MG63 (cell line): ENCODE measurements at regions not wholly inside any gene's neighbourhood (a gene's known extent, or its start where the extent isn't known, plus 50 kb on each side); places are given as distances from the start of the nearest gene placed in this dataset.
"Not testable (repeated sequence)": the region's sequence is repeated elsewhere in the genome, so short reads cannot be mapped to it uniquely, and the experiment has no call there.

Experiments used
- DNase-seq: peaks from one replicate; pipeline ENCODE4 v3.0.0-alpha.2; 2020
- H3K27me3 ChIP-seq: fragments of 250-450 bp; sonication (Bioruptor Pico); 2 replicates; pipeline ENCODE4 v1.5.1; 2020; ENCODE audit warnings: mild to moderate bottlenecking, moderate library complexity
- H3K36me3 ChIP-seq: fragments of 250-450 bp; sonication (Bioruptor Pico); 2 replicates; pipeline ENCODE4 v1.5.1; 2020; ENCODE audit warnings: mild to moderate bottlenecking, moderate library complexity
- H3K4me3 ChIP-seq: fragments of 250-450 bp; sonication (Bioruptor Pico); 2 replicates; pipeline ENCODE4 v1.5.1; 2020; ENCODE audit warnings: mild to moderate bottlenecking, moderate library complexity
- H3K9me3 ChIP-seq: fragments of 250-450 bp; sonication (Bioruptor Pico); 2 replicates; pipeline ENCODE4 v1.5.1; 2020; ENCODE audit warnings: mild to moderate bottlenecking, moderate library complexity

DNA sequence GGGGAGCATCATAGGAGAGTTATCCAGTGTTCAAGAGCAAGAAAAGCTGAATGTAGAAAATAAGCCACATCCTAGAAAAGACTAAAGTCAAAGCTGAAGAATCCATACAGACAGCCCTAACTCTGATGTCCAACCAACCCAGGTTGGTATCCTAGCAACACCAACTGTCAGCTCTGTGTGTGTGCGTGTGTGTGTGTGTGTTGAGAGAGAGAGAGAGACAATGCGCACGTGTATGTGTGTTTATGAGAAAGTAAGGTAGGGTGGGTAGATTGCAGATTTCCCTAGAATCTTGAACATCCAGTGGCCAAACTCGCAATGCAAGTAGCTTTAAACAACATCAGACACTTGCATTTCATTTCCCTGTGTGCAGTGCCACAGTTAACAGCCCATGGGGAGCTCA is 274.9 kb downstream of the FAM181B start:
- H3K27me3 ChIP-seq, result no peaks in the 10 kb centered on the region
- no peak for DNase-seq
- no peaks in the 10 kb centered on the region for H3K9me3 ChIP-seq
- no peaks in the 10 kb centered on the region for H3K36me3 ChIP-seq
- no peak overlapping the region for H3K4me3 ChIP-seq

GRCh38 chr11:82458147-82458546 is 275.5 kb downstream of the FAM181B start:
- H3K9me3 ChIP-seq, result no peaks in the 10 kb centered on the region
- no peak for DNase-seq
- no peak overlapping the region for H3K4me3 ChIP-seq
- no peaks in the 10 kb centered on the region for H3K27me3 ChIP-seq
- H3K36me3 ChIP-seq, result no peaks in the 10 kb centered on the region

DNA sequence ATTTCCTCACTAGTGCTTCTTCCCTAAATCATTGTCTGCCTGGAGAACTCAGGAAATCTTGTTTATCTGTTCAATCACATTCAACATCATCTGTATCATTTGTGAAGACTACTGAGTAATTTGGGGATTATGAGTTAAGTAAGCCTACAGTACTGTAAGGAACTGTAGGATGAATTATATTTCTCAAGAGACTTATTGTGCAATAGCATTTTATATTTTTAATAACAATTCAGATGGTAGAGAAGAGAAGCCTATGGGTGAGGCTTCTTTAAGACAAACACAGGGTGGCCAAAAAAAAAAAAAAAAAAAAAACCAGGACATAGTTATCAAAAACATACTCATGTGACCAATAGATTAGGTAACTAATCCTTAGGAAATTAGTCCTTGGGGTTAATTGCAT is 282.7 kb downstream of the FAM181B start:
- no peaks in the 10 kb centered on the region for H3K36me3 ChIP-seq
- DNase-seq, result no peak
- H3K27me3 ChIP-seq, result no peaks in the 10 kb centered on the region
- H3K9me3 ChIP-seq, result no peaks in the 10 kb centered on the region
- no peak overlapping the region for H3K4me3 ChIP-seq

DNA sequence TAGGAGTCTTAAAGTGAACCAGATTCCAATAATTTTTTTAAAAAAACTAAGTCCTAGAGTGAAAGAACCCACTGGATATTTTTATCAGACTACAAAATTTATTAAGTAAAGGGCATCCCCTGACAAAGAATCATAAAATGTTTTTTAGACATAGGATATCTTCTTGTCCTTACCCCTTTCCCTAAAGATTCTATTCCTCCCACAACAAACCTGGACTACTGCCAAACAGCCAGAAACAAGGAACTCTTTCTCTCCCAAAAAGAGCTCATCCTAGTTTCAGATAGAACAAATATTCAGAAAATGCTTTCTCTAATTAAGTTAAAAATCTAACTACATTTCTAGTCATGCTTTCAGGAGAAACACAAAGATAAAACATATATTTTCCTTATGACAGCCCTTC is 327.1 kb downstream of the FAM181B start:
- Histone ChIP-seq H3K27me3 (no peaks in the 10 kb centered on the region), H3K4me3 (no peak overlapping the region), H3K9me3 (no peaks in the 10 kb centered on the region)

GRCh38 chr11:82405421-82405820 is 328.2 kb downstream of the FAM181B start:
- no peak overlapping the region for H3K4me3 ChIP-seq
- no peaks in the 10 kb centered on the region for H3K9me3 ChIP-seq
- no peaks in the 10 kb centered on the region for H3K27me3 ChIP-seq
- DNase-seq, result no peak
- H3K36me3 ChIP-seq, result no peaks in the 10 kb centered on the region

More for the DNA sequence above, 327.1 kb downstream of the FAM181B start:
- no peaks in the 10 kb centered on the region for H3K36me3 ChIP-seq
- DNase-seq, result no peak

DNA sequence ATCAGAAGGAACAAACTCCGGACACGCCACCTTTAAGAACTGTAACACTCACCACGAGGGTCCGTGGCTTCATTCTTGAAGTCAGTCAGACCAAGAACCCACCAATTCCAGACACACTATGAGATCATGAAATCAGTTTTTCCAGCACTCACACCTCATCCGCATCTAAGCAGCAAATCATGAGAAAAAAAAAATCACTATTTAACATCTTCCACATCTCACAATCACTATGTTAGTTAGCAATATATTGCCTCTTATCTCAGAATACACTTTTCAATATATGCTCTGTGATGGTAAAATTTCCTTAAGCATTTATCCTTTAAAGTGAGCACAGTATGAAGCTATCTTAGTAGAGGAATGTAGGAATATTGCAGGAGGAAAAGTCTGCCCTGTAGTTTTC is 328.7 kb downstream of the FAM181B start:
- Histone ChIP-seq H3K4me3 (no peak overlapping the region), H3K9me3 (no peaks in the 10 kb centered on the region), H3K36me3 (no peaks in the 10 kb centered on the region), H3K27me3 (no peaks in the 10 kb centered on the region)
- no peak for DNase-seq

GRCh38 chr11:82403640-82404305 is 329.9 kb downstream of the FAM181B start:
- H3K9me3 ChIP-seq, result no peaks in the 10 kb centered on the region
- no peaks in the 10 kb centered on the region for H3K36me3 ChIP-seq
- no peaks in the 10 kb centered on the region for H3K27me3 ChIP-seq
- H3K4me3 ChIP-seq, result no peak overlapping the region
- no peak for DNase-seq

GRCh38 chr11:82398300-82398815 is 335.3 kb downstream of the FAM181B start:
- H3K27me3 ChIP-seq, result no peaks in the 10 kb centered on the region
- DNase-seq, result peak; percentile 71
- H3K9me3 ChIP-seq, result no peaks in the 10 kb centered on the region; the same call in 1 of the 2 replicates

GRCh38 chr11:82396639-82397038 is 337.0 kb downstream of the FAM181B start:
- not testable (repeated sequence) for DNase-seq, H3K4me3 ChIP-seq

More at GRCh38 chr11:82398300-82398815, 335.3 kb downstream of the FAM181B start:
- no peak overlapping the region for H3K4me3 ChIP-seq
- H3K36me3 ChIP-seq, result no peaks in the 10 kb centered on the region

DNA sequence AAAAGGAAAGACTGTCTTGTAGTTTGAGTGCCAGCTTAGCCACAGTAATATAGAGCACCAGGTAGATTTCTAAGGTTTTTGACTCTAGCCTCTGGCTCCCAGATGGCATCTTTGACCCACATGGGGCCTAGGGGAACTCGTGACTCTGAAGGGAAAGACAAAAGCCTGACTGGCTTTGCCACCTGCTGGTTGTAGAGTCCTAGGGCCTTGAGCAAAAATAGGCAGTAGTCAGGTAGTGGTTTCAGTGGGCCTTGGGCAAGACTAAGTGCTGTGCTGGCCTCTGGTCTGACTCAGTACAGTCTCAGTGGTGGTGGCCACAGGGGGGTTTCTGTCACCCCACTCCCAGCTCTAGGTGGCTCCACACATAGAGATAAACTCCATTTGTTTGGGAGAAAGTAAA is 349.4 kb downstream of the FAM181B start:
- DNase-seq, result no peak
- Histone ChIP-seq H3K4me3 (no peak overlapping the region), H3K36me3 (no peaks in the 10 kb centered on the region), H3K9me3 (no peaks in the 10 kb centered on the region), H3K27me3 (no peaks in the 10 kb centered on the region; the same call in 1 of the 2 replicates)

More at GRCh38 chr11:82396639-82397038, 337.0 kb downstream of the FAM181B start:
- not testable (repeated sequence) for H3K27me3 ChIP-seq, H3K9me3 ChIP-seq, H3K36me3 ChIP-seq

DNA sequence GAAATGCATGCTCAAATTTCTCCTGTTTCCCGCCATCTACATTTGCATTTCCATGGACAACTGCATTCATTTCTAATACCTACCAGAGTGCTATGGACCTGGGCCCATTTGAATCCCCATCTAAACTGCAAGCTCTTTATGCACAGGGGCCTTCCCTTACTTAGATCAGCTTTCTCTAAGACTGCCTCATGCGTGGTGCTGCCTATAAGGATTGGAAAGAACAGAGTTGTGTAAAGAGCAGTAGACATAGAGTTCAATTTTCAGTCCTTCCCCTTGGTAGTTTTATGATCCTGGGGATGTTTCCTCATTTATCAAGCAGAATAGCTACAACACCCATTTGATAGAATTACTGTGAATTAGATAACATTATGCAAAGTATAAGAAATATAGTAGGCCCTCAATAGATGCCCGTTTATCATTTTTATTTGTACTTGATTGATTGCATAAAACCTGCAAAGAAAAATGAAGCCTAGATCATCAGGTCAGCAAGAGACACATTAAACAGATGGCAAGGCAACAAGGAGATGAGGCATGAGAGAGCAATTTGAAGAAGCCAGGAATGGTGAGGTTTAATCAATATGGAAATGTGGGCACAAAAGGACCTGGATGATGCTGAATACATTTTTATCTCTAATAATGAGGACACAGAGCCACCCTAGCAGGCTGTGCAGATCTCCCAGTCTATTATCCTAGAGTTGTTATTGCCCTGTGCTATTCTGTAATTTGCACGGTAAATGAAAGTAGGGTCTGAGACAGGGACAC is 359.7 kb downstream of the FAM181B start:
- DNase-seq, result no peak
- Histone ChIP-seq H3K27me3 (no peaks in the 10 kb centered on the region), H3K36me3 (no peaks in the 10 kb centered on the region), H3K4me3 (no peak overlapping the region), H3K9me3 (no peaks in the 10 kb centered on the region)

- H3K9me3 ChIP-seq, result no peaks in the 10 kb centered on the region
- DNase-seq, result no peak
- H3K36me3 ChIP-seq, result no peaks in the 10 kb centered on the region
- H3K27me3 ChIP-seq, result no peaks in the 10 kb centered on the region
- no peak overlapping the region for H3K4me3 ChIP-seq
These were observed 368.3 kb downstream of the FAM181B start for GRCh38 chr11:82365351-82365750.

- Histone ChIP-seq H3K9me3 (no peaks in the 10 kb centered on the region), H3K27me3 (no peaks in the 10 kb centered on the region), H3K4me3 (no peak overlapping the region), H3K36me3 (no peaks in the 10 kb centered on the region)
- no peak for DNase-seq
These were observed 377.3 kb downstream of the FAM181B start for GRCh38 chr11:82356316-82356715.

DNA sequence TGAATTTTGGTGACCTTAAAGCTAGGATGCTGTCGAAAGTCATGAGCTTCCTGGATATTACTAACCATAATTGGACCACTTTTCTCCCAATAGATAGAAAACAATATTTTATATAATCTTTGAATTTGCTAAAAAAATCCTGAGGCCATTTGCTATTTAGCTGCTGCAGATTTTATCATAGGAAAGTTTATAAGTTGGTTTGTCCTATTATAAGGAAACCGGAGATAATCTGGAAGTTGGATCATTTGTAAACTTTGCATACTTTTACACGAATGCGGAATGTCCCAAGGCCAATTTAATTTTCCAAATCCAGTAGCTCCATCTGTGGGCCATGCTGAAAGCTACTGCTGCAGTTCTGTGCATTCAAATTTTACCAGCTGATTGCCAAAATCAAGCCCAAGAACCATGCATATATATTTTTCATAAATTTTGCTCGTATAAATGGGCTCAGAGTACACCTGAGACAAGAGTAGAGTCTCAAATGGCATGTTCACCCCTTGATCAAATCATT is 378.3 kb downstream of the FAM181B start:
- H3K4me3 ChIP-seq, result no peak overlapping the region
- no peaks in the 10 kb centered on the region for H3K27me3 ChIP-seq
- no peaks in the 10 kb centered on the region for H3K36me3 ChIP-seq
- no peak for DNase-seq
- no peaks in the 10 kb centered on the region for H3K9me3 ChIP-seq

DNA sequence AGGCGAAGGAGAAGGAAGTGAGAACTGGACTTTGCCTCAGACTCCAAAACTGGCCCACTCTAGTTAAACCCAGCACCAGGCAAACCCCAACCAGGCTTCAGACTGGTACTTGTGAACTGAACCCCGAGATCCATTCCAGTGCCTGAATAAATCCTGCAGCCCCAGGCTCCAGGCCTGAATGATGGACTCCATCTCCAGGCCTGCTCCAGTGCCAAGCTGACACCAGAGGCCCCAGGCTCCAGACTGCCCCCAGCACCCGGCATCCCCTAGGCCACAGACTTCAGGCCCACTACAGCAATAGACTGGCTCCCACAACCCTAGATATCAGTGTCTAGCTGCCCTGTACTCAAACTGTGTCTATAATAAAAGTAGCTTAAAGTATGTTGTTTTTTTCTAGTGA is 406.8 kb downstream of the FAM181B start:
- no peak for DNase-seq
- Histone ChIP-seq H3K27me3 (no peaks in the 10 kb centered on the region; the same call in 1 of the 2 replicates), H3K4me3 (no peak overlapping the region), H3K9me3 (no peaks in the 10 kb centered on the region), H3K36me3 (no peaks in the 10 kb centered on the region)

DNA sequence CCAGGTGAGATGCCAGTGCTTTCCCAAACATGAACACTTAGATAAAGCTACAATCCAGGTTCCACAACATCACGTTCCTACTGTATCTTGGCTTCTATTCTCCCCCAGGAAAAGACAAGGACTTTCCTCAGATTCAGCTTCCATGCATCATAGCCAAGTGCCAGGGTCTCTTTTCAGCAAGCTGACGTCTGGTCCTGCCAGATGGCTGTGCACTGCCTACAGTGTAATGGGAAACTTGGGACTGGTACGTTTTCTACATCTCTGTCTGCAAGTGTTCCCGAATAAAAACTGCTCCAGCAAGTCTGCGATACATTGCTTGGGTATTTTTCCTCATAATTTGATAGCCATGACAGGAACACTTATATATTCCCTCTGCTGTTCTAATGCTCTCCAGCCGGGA is 412.5 kb downstream of the FAM181B start:
- no peak for DNase-seq
- Histone ChIP-seq H3K27me3 (no peaks in the 10 kb centered on the region; the same call in 1 of the 2 replicates), H3K9me3 (no peaks in the 10 kb centered on the region), H3K36me3 (no peaks in the 10 kb centered on the region), H3K4me3 (no peak overlapping the region)

DNA sequence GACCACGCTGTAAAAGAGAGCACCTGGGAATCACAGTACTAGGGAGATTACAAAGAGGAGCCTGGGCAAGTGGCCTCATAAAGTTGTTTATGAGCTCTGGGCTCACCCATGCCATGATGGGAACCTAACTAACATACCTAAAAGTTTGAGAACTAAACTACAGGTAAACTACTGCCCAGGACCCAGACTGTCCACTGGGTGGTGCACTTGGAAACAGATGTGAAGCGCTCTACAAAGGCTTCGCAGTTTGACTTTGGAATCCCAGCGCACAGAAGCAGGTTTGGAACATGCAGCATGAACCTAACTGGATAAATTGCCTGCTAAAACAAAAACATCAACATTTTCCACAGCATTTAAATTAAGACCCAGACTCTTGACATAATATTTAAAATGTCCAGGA is 418.6 kb downstream of the FAM181B start:
- H3K36me3 ChIP-seq, result no peaks in the 10 kb centered on the region
- no peak overlapping the region for H3K4me3 ChIP-seq
- no peaks in the 10 kb centered on the region for H3K27me3 ChIP-seq
- peak; percentile 3 for DNase-seq
- H3K9me3 ChIP-seq, result no peaks in the 10 kb centered on the region
